DND-41 (cell line): ENCODE measurements at regions not wholly inside any gene's neighbourhood (a gene's known extent, or its start where the extent isn't known, plus 50 kb on each side); places are given as distances from the start of the nearest gene placed in this dataset.
A peak's percentile ranks its signal among the peaks of the same experiment; 100 is the strongest.

Experiments
- ATAC-seq: fragments of 200-7000 bp; cut with Tn5 transposase; 3 replicates; pipeline ENCODE4 v1.9.1; 2021; ENCODE audit warnings: low read depth; ENCODE audit not compliant: insufficient read depth
- DNase-seq: peaks from one replicate; pipeline ENCODE4 v3.0.0-alpha.2; 2020
- H2AFZ ChIP-seq: 2 replicates; pipeline ENCODE4 v1.6.0; 2012; ENCODE audit warnings: low read depth, low read length
- H3K27ac ChIP-seq: 2 replicates; pipeline ENCODE4 v1.5.1; 2012; ENCODE audit warnings: low read length, inconsistent platforms
- H3K27me3 ChIP-seq: fragments of 200-600 bp; sonication (generic); 2 replicates; pipeline ENCODE4 v1.6.0; 2012; ENCODE audit warnings: low read length, mild to moderate bottlenecking, inconsistent platforms; ENCODE audit not compliant: insufficient read depth, poor library complexity
- H3K36me3 ChIP-seq: 2 replicates; pipeline ENCODE4 v1.5.1; 2012; ENCODE audit warnings: low read length, inconsistent platforms; ENCODE audit not compliant: insufficient read depth
- H3K4me1 ChIP-seq: 2 replicates; pipeline ENCODE4 v1.5.1; 2012; ENCODE audit warnings: mild to moderate bottlenecking, low read length; ENCODE audit not compliant: insufficient read depth
- H3K4me2 ChIP-seq: 2 replicates; pipeline ENCODE4 v1.6.0; 2012; ENCODE audit warnings: mild to moderate bottlenecking, moderate library complexity, low read length, inconsistent platforms; ENCODE audit not compliant: insufficient read depth
- H3K4me3 ChIP-seq, 2 experiments: fragments of 200-600 bp in 1 of 2; shearing (Covaris generic) in 1 of 2; 2 replicates each; pipeline ENCODE4 v1.5.1; 2012 to 2016; ENCODE audit warnings: inconsistent platforms in 2 of 2, low read length in 2 of 2, mild to moderate bottlenecking in 2 of 2, low read depth in 1 of 2, moderate library complexity in 1 of 2
- H3K79me2 ChIP-seq: 2 replicates; pipeline ENCODE4 v1.6.0; 2012; ENCODE audit warnings: low read length, inconsistent platforms; ENCODE audit not compliant: insufficient read depth
- H3K9ac ChIP-seq: 2 replicates; pipeline ENCODE4 v1.6.0; 2012; ENCODE audit warnings: low read depth, mild to moderate bottlenecking, inconsistent platforms, low read length, moderate library complexity
- H3K9me3 ChIP-seq: 2 replicates; pipeline ENCODE4 v1.5.1; 2012; ENCODE audit warnings: low read length, moderate library complexity, mild to moderate bottlenecking, inconsistent platforms; ENCODE audit not compliant: insufficient read depth, severe bottlenecking
- H4K20me1 ChIP-seq: 2 replicates; pipeline ENCODE4 v1.6.0; 2012; ENCODE audit warnings: low read length; ENCODE audit not compliant: insufficient read depth
- CTCF ChIP-seq: IDR thresholded peaks from 2 replicates; pipeline ENCODE4 v1.5.1; 2012; ENCODE audit warnings: borderline replicate concordance, low read length, moderate library complexity, mild to moderate bottlenecking; ENCODE audit not compliant: poor library complexity, severe bottlenecking; ENCODE audit errors: extremely low read depth
- EZH2 ChIP-seq: IDR thresholded peaks from 3 replicates; pipeline ENCODE4 v1.6.1; 2012; ENCODE audit warnings: borderline replicate concordance, low read depth, mild to moderate bottlenecking, moderate library complexity, low read length, inconsistent platforms; ENCODE audit not compliant: severe bottlenecking

GRCh38 chr5:24102010-24102409, 542.8 kb downstream of the CDH10 start:
- DNase-seq, result no peak
- TF ChIP-seq CTCF (no peak), EZH2 (no peak)
- no peak for ATAC-seq

GRCh38 chr5:24103451-24104023, 541.2 kb downstream of the CDH10 start:
- TF ChIP-seq EZH2, result no peak
- TF ChIP-seq CTCF, result no peak
- no peak overlapping the region for H3K4me3 ChIP-seq
- H2AFZ ChIP-seq, result no peak overlapping the region

More at GRCh38 chr5:24102010-24102409, 542.8 kb downstream of the CDH10 start:
- no peaks in the 10 kb centered on the region for H3K36me3 ChIP-seq
- no peaks in the 10 kb centered on the region for H3K27me3 ChIP-seq
- H3K27ac ChIP-seq, result no peak overlapping the region
- H3K9me3 ChIP-seq, result no peaks in the 10 kb centered on the region
- H3K4me3 ChIP-seq, result no peak overlapping the region
- H3K79me2 ChIP-seq, result no peaks in the 10 kb centered on the region
- no peak overlapping the region for H2AFZ ChIP-seq
- H3K4me2 ChIP-seq, result no peak overlapping the region
- H4K20me1 ChIP-seq, result no peaks in the 10 kb centered on the region
- no peaks in the 10 kb centered on the region for H3K4me1 ChIP-seq
- no peak overlapping the region for H3K9ac ChIP-seq

GRCh38 chr5:24110004-24110615, 534.7 kb downstream of the CDH10 start:
- Histone ChIP-seq H3K36me3 (no peaks in the 10 kb centered on the region), H4K20me1 (no peaks in the 10 kb centered on the region), H3K27me3 (no peaks in the 10 kb centered on the region), H3K4me3 (no peak overlapping the region), H3K4me2 (no peak overlapping the region), H2AFZ (no peak overlapping the region), H3K9me3 (no peaks in the 10 kb centered on the region), H3K79me2 (no peaks in the 10 kb centered on the region), H3K27ac (no peak overlapping the region), H3K9ac (no peak overlapping the region), H3K4me1 (no peaks in the 10 kb centered on the region)
- DNase-seq (no peak), ATAC-seq (no peak)
- TF ChIP-seq CTCF, result peak; percentile 55
- TF ChIP-seq EZH2, result no peak

More at GRCh38 chr5:24103451-24104023, 541.2 kb downstream of the CDH10 start:
- Histone ChIP-seq H4K20me1 (no peaks in the 10 kb centered on the region), H3K27ac (no peak overlapping the region), H3K79me2 (no peaks in the 10 kb centered on the region), H3K27me3 (no peaks in the 10 kb centered on the region), H3K9me3 (no peaks in the 10 kb centered on the region), H3K4me2 (no peak overlapping the region), H3K36me3 (no peaks in the 10 kb centered on the region), H3K9ac (no peak overlapping the region), H3K4me1 (no peaks in the 10 kb centered on the region)
- DNase-seq, result no peak
- ATAC-seq, result no peak
